ENCODE measurements at regions not wholly inside any gene's neighbourhood (a gene's known extent, or its start where the extent isn't known, plus 50 kb on each side); places are given as distances from the start of the nearest gene placed in this dataset.

DNA sequence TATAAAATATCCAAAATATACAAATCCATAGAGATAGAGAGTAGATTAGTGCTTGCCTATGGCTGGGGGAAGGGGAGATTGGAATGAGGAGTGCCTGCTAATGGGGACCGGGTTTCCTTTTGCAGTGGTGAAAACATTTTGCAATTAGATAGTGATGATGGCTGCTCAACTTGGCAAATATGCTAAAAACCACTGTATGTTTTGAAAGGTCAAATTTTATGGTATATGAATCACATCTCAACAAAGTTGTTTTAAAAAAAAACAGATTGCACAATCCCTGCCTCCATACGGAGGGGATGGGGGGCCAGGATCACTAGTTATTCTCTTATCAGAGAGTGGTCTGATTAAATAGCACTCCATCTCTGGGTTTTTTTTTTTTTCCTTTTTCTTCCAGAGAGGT lies 76.9 kb upstream of the RIPOR2 start:
- DNase-seq (ENCODE audit: low read depth): peak; percentile 92

DNA sequence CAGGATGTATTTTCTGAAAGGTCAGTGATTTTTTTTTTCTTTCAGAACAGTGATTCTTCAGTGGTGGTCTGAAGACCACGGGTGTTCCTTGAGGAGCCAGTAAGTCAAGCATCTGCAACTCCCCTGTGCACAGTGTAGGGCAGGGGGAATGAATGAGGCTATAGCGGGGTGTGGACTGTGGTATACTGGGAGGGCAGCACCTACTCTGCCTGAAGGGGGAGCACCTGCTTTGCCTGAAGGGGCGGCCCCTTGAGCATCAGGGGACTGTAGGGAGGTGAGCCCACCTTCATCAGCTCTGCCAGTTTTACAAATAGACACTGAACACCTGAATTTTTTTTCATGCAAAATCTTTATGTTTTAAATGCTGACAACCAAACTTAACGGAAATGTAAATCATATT lies 77.5 kb upstream of the RIPOR2 start:
- no peak for DNase-seq (ENCODE audit: low read depth)

DNA sequence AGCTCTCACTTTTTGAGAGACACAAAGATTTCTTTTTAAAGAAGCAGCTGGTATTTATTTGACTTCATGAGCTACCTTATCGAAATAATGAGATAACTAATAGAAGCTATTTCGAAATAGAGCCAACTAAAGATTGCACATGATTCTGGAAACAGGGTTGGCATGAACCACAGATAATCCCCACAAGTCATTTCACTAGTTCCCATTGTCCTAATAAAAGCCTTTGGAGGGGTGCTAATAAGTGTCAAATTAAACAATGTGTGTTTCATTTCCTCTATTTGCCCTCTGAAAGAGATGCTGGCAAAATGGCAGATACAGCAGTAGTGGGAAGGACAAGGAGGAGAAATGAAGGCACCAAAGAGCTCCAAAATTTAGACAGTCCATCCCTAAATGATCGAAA lies 78.6 kb upstream of the RIPOR2 start:
- DNase-seq (ENCODE audit: low read depth): no peak

DNA sequence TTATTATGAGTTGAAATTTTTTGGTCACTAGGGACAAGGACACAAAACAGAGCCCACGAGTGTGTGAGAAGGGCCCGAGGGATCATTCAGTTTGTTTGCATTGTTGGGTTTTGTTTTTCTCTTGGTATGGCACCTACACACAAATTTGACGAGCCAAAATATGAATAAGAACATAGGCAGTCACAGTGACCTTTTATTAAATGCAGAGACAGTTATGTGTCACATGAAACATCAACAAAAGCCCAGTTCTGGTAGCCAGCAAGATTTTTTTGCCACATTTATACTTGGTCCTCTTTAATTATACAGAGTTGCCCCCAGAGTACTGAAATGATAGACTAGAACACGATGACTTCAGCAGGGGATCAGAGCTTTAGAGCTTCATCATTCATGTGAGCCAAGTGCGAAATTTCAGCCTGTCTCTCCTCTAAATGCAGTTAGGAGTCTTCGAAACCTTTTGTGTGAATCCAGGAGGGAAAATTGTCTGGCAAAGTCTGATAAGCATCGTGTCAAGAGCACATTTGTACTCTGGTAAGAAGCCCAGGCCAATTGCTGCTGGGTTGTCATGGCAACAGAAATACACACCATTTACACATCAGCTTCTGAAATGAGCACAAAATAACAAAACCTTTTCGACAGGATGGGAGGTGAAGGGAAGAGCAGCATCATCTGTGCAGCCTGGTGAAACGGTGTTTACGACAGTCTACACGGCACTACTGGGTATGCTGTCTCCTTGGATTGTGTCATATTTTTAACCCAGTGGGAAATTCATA lies 79.2 kb upstream of the RIPOR2 start:
- DNase-seq (ENCODE audit: low read depth): peak; percentile 89

DNA sequence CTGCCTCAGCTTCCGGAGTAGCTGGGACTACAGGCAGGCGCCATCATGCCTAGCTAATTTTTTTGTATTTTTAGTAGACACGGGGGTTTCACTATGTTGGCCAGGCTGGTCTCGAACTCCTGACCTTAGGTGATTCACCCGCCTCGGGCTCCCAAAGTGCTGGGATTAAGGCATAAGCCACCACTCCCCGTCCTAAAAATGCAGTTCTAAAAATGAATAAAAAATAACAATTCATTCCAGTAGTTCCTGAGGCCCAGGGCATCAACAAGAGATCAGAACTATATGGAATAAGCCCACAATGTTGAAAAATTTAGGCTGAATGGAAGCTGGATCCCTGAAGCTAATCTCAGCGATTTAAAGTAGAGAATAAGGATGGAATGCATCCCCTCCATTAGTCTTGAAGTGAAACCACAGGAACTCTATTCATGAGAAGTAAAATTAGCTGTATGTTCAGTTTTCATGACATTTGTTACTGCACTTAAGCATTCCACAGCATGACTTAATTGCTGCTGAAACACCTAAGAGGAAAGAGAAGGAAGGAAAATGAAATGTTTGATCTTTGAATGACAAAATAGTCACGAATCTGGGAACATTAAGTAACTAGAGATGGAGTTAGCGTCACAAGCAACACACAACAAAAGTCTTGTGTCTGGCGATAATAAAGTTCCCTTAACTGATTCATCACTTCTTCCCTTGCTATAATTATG lies 80.4 kb upstream of the RIPOR2 start:
- peak; percentile 46 for DNase-seq (ENCODE audit: low read depth)

DNA sequence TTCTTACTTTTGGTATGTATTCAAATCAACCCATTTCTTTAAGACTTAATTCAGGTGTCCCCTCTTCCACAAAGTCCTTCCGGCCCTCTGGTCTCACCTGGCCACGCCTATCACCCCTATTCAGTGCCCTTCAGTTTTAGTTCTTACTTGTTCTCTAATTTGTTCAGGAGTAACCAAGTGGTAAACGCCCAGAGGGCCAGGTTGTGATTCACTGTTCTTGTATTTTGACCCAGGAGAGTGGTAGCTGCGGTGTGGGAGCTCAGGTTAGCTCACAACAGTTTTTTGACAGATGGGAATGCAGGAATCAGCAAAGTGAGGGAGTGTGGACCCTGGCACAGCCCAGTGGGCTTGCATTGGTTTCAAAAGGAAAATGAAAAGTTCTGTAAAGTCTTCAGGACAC lies 81.7 kb upstream of the RIPOR2 start:
- peak; percentile 49 for DNase-seq (ENCODE audit: low read depth)

DNA sequence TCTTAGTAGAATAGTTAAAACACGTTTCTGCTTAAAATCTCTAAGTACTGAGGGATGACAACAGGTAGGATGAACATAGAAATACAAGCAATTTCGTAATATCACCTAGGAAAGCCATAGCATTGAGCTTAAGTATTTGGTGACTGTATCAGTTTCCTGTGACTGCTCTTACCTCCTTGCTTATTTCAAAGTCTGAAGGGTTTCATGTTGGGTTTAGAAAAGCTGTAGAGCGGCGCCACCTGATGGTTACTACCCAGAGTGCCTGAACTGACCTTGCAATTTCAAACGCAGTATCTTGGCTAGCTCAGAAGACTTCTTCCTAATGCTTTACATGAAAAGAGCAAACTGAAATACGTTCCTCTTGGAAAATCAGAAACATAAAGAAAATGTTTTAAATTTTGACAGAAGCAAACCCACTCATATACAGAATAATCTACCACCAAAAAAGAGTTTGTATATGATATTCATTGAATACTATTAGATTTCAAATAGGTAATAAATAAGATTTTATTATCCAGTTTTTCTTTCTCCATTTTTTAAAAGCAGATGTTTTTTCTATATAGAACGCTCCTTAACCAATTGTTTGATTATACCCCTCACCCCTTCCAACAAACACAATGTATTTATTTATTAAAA lies 82.3 kb upstream of the RIPOR2 start:
- DNase-seq (ENCODE audit: low read depth): peak; percentile 77

DNA sequence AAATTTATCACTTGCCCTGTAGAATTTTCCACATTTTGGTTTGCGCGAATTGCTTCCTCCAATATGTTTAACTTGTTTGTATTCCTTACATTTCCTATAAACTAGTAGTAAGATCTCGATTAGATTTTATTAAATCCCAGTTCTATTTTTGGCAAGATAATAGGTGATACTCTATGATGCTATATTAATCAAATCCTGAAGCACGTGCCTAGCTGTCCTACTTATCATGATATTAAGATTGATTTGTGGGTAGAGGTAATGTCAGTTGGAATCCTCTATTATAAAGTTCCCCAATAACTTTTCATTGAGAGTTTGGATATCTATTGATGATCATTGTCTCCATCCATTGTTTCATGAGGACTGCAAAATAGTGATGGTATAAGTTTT lies 82.8 kb upstream of the RIPOR2 start:
- DNase-seq (ENCODE audit: low read depth): no peak

DNA sequence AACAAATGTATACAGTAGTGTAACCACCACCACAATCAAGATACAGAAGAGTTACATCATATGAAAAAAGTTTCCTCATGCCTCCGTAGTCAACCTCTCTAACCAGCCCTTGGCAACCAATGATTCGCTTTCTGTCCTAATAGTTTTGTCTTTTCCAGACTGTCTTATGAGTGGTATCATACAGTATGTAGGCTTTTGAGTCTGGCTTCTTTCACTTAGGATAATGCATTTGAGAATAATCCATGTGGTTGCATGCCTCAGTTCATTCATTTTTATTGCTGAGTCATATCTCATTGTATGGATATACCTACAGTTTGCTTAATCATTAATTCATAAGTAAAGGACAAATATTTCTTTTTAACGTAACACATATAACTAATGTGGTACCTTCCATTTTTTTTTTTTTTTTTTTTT lies 86.4 kb upstream of the RIPOR2 start:
- peak; percentile 93 for DNase-seq (ENCODE audit: low read depth)

DNA sequence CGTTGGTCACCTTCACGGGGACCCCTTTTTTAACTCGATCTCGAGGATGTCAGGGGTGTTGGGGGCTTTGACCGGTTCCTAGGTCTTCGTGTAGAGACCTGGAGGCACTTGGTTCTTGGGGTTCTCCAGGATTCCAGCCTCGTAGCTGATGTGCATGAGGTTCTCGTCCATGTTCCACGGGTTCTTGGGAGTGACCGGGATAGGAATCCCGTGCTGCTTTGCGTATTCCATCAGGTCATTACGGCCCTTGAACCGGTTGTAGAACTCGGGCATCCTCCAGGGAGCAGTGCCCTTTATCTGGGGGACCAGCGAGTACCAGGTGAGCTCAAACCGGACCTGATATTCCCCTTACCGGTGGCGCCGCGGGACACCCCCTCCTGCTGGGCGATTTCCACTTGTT lies 88.0 kb upstream of the RIPOR2 start:
- no peak for DNase-seq (ENCODE audit: low read depth)

DNA sequence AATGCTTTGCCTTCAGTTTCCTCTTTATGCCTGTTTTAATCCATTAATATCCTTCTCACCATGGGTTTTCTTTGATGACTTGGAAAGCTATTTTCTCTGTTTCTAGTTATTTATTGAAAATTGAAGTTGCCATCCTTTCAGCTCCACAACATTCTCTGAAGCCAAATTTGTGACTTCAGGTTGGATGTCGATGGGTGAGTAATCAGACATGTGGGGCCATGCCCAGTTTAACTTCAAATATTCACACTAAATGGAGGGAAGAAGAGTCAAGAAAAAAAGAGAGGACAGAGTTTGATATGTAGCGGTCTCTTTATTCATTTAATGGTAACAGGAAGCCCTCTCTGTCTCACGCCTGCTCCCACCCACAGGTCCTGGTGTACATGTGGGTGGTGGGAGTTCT lies 89.1 kb upstream of the RIPOR2 start:
- DNase-seq (ENCODE audit: low read depth): no peak

DNA sequence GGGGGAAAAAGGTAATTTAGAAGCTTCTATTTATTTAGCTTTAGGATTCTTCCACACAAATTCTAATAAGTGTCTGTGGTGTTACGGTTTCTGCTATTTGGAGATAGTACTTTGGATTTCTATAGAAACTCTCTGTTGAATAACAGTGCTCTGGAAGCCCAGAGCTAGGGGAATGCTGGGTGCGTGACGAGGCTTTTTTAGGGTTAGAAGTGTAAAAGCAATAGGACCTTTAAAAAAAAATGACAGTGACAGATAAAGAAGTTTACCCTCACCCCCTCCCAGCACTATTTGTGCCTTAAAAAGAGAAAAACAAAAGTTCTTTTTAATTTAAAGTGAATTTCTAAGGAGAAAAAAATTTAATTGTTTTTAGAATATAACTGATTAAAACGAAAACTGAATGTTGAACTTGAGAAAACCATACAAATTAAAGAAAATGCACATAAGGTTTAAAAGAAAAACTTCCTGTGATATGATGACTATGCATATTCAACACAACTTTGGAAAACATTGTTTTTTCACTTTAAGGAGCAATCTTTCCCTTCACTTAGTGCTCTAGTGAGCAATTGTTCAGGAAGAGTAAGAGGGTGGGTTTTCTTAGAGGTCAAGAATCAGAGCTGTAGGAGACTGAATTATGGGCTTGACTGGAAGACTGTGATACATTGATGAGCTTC lies 89.6 kb upstream of the RIPOR2 start:
- no peak for DNase-seq (ENCODE audit: low read depth)

DNA sequence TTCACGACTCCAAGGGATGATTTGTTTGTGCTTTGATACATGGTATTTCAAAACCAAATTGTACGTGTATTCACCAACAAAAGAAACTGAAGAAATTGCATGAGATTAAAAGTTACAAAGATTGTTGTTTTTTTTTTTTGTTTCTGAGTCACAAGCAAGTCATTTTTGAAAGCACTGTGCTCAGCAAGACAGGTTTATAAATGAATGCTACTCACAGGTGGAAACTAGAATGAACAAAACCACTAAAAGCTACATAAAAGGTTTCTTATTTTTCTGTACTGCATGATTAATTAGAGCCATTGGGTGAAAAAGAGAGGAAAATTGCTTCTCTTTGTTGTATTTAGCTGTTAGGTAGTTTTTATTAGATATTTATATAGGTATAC lies 90.2 kb upstream of the RIPOR2 start:
- DNase-seq (ENCODE audit: low read depth): no peak

DNA sequence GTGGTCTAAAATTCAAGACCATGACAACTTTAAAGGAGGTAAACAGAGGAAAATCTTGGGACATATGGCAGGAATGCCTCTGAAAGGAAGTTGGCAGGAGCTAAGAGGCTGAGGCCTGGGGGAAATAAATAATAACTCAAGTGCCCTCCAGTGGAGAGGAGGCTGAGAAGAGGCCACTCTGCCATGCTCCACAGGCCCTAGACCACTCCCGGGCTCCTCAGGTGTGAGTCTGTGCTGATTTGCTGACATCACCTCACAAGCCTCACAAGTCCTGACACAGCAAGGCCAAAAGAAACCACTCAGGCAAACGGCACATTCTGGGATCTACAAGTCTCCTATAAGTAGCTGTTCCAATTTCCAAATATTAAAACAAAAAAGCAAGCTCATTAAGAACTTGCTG lies 91.0 kb upstream of the RIPOR2 start:
- no peak for DNase-seq (ENCODE audit: low read depth)

DNA sequence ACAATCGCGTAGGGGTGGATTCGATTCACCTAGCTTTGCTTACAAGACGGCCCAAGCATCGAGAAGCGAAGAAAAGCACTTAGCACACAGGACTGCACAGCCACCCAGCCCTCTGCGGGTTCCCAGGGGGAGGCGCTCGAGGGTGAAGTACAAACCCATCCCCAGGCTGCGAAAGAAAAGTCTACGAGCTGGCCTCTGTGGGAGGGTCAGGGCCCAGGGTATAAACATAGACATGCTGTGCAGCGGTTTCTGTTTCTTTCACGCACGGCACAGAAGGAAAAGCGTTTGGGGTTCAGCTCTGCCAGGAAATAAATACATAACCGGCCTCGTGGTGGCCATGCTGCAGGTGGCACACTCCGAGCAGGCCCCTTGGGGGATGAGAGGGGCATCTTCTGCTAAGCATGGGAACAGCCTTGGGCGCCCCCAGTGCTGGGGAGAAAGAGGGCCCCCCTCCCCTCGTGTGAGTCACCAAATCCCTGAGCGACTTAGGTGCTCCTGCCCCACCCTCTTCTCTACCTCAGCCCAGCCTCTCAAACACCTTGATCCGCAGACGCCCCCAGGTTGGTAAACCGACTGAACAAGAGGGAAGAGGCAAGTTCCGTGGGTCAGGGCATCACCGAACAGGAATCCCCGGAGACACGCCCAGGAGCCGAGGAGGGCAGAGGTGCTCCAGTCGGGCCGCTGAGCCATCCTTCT lies 91.6 kb upstream of the RIPOR2 start:
- DNase-seq (ENCODE audit: low read depth): no peak

DNA sequence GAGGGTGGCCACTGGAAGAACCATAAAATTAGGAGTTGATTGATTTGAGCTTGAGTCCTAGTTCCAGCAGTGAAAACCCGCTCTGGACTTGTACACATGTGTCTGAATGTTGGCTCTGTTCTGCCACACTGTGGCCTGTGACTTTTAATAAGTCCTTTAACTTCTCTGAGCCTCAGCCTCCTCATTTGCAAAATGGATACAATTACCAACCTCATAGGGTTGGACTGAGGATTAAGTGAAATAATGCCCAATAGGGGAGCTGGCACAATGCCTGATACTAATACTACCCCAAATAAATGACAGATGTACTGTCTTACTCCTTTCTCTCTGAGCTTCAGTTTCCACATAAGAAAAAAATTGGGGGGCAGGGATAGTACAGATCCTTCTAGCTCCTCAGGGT lies 92.6 kb upstream of the RIPOR2 start:
- no peak for DNase-seq (ENCODE audit: low read depth)

DNA sequence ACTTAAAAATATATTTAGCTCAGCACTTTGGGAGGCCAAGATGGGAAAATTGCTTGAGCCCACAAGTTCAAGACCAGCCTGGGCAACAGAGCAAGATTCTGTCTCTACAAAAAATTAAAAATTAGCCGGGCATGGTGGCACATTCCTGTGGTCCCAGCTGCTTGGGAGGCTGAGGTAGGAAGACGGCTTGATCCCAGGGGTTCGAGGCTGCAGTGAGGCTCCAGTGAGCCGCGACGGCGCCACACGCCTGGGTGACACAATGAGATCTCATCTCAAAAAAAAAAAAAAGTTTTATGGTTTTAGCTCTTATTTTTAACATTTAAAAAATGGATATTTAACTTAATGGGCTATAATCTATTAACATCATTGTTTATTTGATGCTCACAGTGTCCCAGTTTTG lies 97.2 kb upstream of the RIPOR2 start:
- DNase-seq (ENCODE audit: low read depth): no peak

DNA sequence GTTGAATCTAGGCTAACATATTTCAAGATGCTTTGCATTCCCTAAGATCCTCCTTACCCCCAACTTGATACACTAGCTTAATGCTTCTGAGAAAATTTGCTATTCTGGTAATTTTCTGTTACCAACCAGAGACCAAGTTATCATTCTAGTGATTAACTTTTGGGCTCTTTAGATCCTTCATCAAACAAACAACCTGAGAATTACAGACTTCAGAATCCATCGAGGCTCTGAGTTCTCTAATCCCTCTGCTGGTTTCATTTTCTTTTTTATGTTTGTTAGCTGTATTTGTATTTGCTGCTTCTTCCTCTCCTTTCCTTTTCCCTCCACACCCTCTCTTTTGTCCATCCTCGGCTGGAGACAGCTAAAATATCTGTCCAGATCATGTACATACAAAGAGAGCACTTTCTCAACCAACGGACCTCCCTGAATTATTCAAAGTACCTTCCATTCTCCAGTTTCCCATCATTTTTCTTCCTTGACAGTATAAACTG lies 98.7 kb upstream of the RIPOR2 start:
- no peak for DNase-seq (ENCODE audit: low read depth)

DNA sequence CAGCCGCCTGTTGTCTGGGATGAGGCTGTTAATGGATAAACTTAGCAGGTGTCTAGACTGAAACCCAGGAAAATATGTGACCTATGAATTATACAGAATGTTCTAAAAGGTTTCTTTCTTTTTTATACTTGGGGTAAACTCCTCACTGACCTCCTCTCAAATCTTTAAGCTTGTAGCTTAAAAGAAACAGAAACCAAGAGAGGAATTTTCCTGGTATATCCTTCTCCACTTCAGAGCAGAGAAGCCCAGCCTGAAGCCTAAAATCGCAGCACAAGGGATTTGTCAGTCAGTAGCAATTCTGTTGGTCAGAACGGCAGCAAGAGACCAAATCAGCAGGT lies 99.4 kb upstream of the RIPOR2 start:
- no peak for DNase-seq (ENCODE audit: low read depth)

DNA sequence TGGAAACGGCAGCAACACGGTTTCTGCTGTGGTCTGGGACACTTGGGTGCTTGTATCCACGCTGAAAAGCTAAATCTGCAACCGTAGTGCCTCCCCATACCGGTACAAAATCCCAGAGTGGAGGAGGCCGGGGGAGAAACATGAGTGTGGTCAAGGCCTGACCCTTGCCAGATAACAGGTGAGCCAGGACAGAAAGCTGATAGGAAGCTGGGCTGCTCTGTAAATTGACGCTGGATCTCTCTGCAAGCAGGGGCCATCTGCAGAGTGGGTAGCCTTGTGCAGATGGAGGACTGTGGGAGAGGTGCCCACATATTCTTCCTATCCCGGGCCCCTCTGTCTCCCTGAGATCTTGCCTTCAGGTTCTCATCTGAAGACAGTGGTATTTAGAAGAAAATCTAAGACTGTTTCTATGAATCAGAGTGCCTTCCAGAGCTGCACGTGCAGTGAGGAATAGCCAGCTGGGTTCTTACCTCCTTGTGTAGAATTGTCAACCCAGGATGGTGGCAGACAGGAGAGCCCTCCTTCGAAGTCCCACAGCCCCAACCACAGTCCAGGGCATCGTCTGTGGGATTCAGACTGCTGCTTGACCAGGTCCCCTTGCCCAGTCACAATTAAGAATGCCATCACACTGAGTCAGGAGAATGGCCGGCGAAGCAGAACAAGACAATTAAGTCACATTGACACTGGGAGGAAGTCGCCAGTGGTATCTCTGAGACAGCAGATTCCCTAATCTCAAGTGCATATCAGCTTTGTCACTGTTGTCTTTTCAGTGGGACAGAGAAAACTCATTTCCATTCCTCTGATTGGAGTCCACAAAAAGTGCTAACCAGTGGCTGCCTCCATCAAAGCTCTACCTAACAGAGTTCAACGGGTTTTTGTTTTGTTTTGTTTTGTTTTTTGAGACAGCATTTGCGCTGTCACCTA lies 100.0 kb upstream of the RIPOR2 start:
- DNase-seq (ENCODE audit: low read depth): no peak

DNA sequence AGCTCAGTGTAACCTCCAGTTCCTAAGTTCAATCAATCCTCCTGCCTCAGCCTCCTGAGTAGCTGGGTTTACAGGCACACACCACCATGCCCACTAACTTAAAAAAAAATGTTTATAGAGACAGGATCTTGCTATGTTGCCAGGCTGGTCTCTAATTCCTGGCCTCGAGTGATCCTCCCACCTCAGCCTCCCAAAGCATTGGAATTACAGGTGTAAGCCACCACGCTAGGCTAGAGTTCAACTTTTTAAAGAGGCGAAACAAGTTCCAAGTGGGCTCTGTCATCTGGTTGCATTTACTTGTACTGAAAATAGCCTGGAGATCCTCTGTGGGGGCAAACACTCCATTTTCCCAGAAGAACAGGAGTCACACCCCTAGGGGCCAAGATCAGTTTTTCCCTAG lies 100.7 kb upstream of the RIPOR2 start:
- no peak for DNase-seq (ENCODE audit: low read depth)

Measured in amniotic epithelial cell (primary cell).